ENCODE measurements at regions not wholly inside any gene's neighbourhood (a gene's known extent, or its start where the extent isn't known, plus 50 kb on each side); places are given as distances from the start of the nearest gene placed in this dataset.

DNA sequence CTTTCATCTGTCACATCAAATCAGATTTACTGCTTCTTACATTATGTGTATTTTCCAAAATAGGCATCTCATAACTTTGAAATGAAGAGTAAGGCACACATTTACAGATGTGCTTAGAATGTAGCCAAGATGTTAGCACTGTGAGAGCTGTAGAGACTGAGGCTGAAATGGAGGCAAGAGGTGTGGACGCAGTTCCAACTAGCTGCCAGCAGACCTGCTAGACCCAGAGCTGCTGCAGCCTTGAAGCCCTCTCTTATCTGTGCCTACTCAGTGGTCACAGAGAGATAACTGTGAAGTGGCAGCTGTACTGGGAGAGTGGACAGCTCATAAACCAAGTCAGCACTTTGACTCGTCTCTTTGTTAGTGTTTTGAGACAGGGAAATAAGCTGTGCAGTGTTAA lies 470.9 kb downstream of the CCER1 start:
- Histone ChIP-seq H3K27me3 (no peaks in the 10 kb centered on the region), H3K36me3 (no peaks in the 10 kb centered on the region), H3K9me3 (no peaks in the 10 kb centered on the region), H3K4me1 (peaks cover 0 to 6% (median 0%) of the 10 kb centered on the region in 3 donors), H3K4me3 (no peak overlapping the region), H3K27ac (no peak overlapping the region)
- no peak for ATAC-seq
- TF ChIP-seq, protein P1, sequence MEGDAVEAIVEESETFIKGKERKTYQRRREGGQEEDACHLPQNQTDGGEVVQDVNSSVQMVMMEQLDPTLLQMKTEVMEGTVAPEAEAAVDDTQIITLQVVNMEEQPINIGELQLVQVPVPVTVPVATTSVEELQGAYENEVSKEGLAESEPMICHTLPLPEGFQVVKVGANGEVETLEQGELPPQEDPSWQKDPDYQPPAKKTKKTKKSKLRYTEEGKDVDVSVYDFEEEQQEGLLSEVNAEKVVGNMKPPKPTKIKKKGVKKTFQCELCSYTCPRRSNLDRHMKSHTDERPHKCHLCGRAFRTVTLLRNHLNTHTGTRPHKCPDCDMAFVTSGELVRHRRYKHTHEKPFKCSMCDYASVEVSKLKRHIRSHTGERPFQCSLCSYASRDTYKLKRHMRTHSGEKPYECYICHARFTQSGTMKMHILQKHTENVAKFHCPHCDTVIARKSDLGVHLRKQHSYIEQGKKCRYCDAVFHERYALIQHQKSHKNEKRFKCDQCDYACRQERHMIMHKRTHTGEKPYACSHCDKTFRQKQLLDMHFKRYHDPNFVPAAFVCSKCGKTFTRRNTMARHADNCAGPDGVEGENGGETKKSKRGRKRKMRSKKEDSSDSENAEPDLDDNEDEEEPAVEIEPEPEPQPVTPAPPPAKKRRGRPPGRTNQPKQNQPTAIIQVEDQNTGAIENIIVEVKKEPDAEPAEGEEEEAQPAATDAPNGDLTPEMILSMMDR (IDR thresholded peaks at IDR 0.05): no peak
- TF ChIP-seq POLR2A (IDR thresholded peaks at IDR 0.05) (no peak), EP300 (IDR thresholded peaks at IDR 0.05) (no peak), POLR2AphosphoS5 (IDR thresholded peaks at IDR 0.05) (no peak)
- 17 to 25% methylated on average over 1 of the region's 2 CpGs for WGBS, 2 donors (ENCODE audit: low coverage in 1 of 2)

DNA sequence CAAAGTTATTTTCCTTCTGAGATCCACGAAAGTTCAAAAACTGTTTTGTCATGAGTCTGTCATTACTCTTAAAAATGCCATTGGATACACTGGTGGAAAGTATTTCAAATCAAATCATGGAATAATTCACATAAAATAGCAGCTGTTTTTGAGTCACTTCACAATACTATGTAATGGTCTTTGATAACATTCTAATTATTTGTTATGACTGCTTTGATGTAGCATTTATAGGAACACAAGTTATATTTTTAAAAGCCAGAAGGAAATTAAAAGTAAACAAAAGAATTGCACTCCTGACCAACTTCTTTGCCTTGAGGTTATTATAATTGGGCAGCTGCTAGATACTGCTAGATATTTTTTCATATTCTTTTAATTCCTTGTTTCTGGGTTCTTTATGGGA lies 473.2 kb downstream of the CCER1 start:
- no peak for TF ChIP-seq EP300 (IDR thresholded peaks at IDR 0.05)
- TF ChIP-seq, protein P1 (IDR thresholded peaks at IDR 0.05): no peak
- TF ChIP-seq POLR2AphosphoS5 (IDR thresholded peaks at IDR 0.05): no peak
- no peak for TF ChIP-seq POLR2A (IDR thresholded peaks at IDR 0.05)
- Histone ChIP-seq H3K27ac (no peak overlapping the region), H3K27me3 (no peaks in the 10 kb centered on the region), H3K4me1 (peaks cover 0 to 6% (median 0%) of the 10 kb centered on the region in 3 donors), H3K9me3 (no peaks in the 10 kb centered on the region), H3K36me3 (no peaks in the 10 kb centered on the region), H3K4me3 (no peak overlapping the region)
- no peak for ATAC-seq
- 14 to 50% methylated on average over 1 of the region's 1 CpG for WGBS, 2 donors (ENCODE audit: low coverage in 1 of 2)

DNA sequence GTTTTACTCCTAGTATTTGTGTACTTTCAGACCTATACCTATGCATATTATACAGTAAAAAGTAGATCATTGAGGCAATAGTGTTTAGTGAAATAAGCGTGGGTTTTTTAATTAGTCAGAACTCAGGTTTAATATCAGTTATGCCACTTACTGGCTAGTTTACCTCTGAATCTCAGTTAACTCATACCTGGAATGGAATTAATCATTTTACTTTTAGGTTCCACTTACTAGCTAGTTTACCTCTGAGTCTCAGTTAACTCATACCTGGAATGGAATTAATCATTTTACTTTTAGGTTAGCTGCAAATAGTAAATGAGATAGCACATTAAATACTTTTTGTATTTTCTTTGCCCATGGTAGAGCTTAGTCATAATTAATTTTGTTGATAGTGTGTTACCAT lies 475.7 kb downstream of the CCER1 start:
- Histone ChIP-seq H3K4me3 (no peak overlapping the region), H3K9me3 (no peaks in the 10 kb centered on the region), H3K27me3 (no peaks in the 10 kb centered on the region), H3K36me3 (no peaks in the 10 kb centered on the region), H3K27ac (no peak overlapping the region), H3K4me1 (peaks cover 0 to 6% (median 0%) of the 10 kb centered on the region in 3 donors)
- 100% methylated on average over 1 of the region's 1 CpG for WGBS, 2 donors (ENCODE audit: low coverage in 1 of 2)
- no peak for ATAC-seq
- TF ChIP-seq, protein P1 (IDR thresholded peaks at IDR 0.05): no peak
- no peak for TF ChIP-seq POLR2A (IDR thresholded peaks at IDR 0.05)
- TF ChIP-seq EP300 (IDR thresholded peaks at IDR 0.05): no peak
- no peak for TF ChIP-seq POLR2AphosphoS5 (IDR thresholded peaks at IDR 0.05)

DNA sequence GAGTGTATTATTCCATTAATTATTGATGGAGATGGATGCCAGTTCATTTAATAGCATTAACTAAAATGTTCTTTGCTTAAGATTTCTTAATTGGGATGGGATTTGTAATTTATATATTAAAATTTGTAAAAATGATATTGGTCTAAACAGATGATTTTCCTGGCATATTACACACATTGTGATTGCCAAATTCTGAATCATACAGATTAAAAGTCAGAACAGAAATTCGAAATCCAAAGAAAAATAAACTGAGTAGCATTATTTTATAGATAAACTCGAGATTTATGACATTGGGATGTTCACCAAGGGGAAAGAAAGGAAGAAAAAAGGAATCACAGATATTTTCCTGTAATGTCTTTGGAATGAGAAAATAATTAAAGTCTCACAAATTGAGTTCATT lies 481.1 kb downstream of the CCER1 start:
- no peak overlapping the region for H3K27ac ChIP-seq
- no peaks in the 10 kb centered on the region for H3K36me3 ChIP-seq
- whole genome bisulfite sequencing, 2 donors (ENCODE audit: low coverage in 1 of 2): 28 to 40% methylated on average over 1 to 2 of the region's 2 CpGs
- TF ChIP-seq POLR2A (IDR thresholded peaks at IDR 0.05) (no peak), POLR2AphosphoS5 (IDR thresholded peaks at IDR 0.05) (no peak)
- TF ChIP-seq, protein P1 (IDR thresholded peaks at IDR 0.05): no peak
- no peaks in the 10 kb centered on the region for H3K4me1 ChIP-seq
- H3K27me3 ChIP-seq: no peaks in the 10 kb centered on the region
- H3K9me3 ChIP-seq: peaks cover 0 to 17% (median 0%) of the 10 kb centered on the region in 3 donors
- ATAC-seq: no peak
- H3K4me3 ChIP-seq: no peak overlapping the region

DNA sequence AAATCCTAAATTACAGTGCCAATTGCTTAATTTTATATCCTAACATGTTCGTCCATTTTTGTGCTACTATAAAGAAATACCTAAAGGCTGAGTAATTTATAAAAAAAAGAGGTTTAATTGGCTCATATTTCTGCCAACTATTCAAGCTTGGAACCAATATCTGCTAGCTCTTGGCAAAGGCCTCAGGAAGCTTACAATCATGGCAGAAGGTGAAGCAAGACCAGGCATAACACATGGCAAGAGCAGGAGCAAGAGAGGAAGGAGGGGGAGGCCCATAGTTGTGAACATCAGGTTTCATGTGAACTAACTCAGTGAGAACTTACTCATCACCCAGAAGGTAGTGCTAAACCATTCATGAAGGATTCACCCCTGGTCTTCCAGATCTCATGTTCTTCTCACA lies 494.3 kb downstream of the CCER1 start:
- ATAC-seq: no peak
- H3K4me1 ChIP-seq: no peaks in the 10 kb centered on the region
- no peaks in the 10 kb centered on the region for H3K9me3 ChIP-seq
- no peak overlapping the region for H3K4me3 ChIP-seq
- H3K27me3 ChIP-seq: no peaks in the 10 kb centered on the region
- TF ChIP-seq, protein P1 (IDR thresholded peaks at IDR 0.05): no peak
- TF ChIP-seq POLR2A (IDR thresholded peaks at IDR 0.05) (no peak), EP300 (IDR thresholded peaks at IDR 0.05) (no peak), POLR2AphosphoS5 (IDR thresholded peaks at IDR 0.05) (no peak)
- WGBS, 2 donors (ENCODE audit: low coverage in 1 of 2): 67 to 75% methylated on average over 1 of the region's 1 CpG
- no peak overlapping the region for H3K27ac ChIP-seq
- H3K36me3 ChIP-seq: no peaks in the 10 kb centered on the region

Data from gastroesophageal sphincter (tissue), 4 donors.